Astrocyte (in vitro differentiated cells and primary cell): ENCODE measurements at regions not wholly inside any gene's neighbourhood (a gene's known extent, or its start where the extent isn't known, plus 50 kb on each side); places are given as distances from the start of the nearest gene placed in this dataset.

Experiments
- DNase-seq: peaks from one replicate; pipeline ENCODE4 v3.0.0-alpha.2; 2010; ENCODE audit warnings: low read depth
- FAIRE-seq: peaks from 2 replicates; lab custom pipeline; 2011; peaks lifted over from hg19 to GRCh38; lab: Jason Lieb, UNC
- H2AFZ ChIP-seq: 2 replicates; pipeline ENCODE4 v1.6.0; 2012; ENCODE audit warnings: low read depth, low read length, inconsistent platforms
- H3K27ac ChIP-seq: 2 replicates; pipeline ENCODE4 v1.5.1; 2011; ENCODE audit warnings: low read depth, low read length, inconsistent platforms
- H3K27me3 ChIP-seq: 2 replicates; pipeline ENCODE4 v1.6.0; 2011; ENCODE audit warnings: low read length, inconsistent platforms; ENCODE audit not compliant: insufficient read depth
- H3K36me3 ChIP-seq: 2 replicates; pipeline ENCODE4 v1.5.1; 2011; ENCODE audit warnings: low read length, inconsistent platforms; ENCODE audit not compliant: insufficient read depth
- H3K4me1 ChIP-seq: 2 replicates; pipeline ENCODE4 v1.5.1; 2011; ENCODE audit warnings: low read length, inconsistent platforms; ENCODE audit not compliant: insufficient read depth
- H3K4me2 ChIP-seq: 2 replicates; pipeline ENCODE4 v1.6.0; 2012; ENCODE audit warnings: low read length, inconsistent platforms
- H3K4me3 ChIP-seq: 2 replicates; pipeline ENCODE4 v1.5.1; 2011; ENCODE audit warnings: low read depth, mild to moderate bottlenecking, low read length, inconsistent platforms; ENCODE audit not compliant: insufficient read depth
- H3K79me2 ChIP-seq: 2 replicates; pipeline ENCODE4 v1.6.0; 2012; ENCODE audit warnings: mild to moderate bottlenecking, low read length, inconsistent platforms; ENCODE audit not compliant: insufficient read depth
- H3K9ac ChIP-seq: 2 replicates; pipeline ENCODE4 v1.6.0; 2012; ENCODE audit warnings: mild to moderate bottlenecking, low read length, inconsistent platforms
- H3K9me3 ChIP-seq: 2 replicates; pipeline ENCODE4 v1.5.1; 2012; ENCODE audit warnings: low read depth, mild to moderate bottlenecking, low read length, inconsistent platforms; ENCODE audit not compliant: insufficient read depth
- H4K20me1 ChIP-seq: 2 replicates; pipeline ENCODE4 v1.6.0; 2012; ENCODE audit warnings: low read length, inconsistent platforms; ENCODE audit not compliant: insufficient read depth
- H3K27ac Mint-ChIP-seq: one replicate; pipeline ENCODE4 v1.8.0; 2021; ENCODE audit warnings: mild to moderate bottlenecking, mixed read lengths; ENCODE audit not compliant: unreplicated experiment
- H3K27me3 Mint-ChIP-seq: one replicate; pipeline ENCODE4 v1.8.0; 2021; ENCODE audit warnings: low read depth, mixed read lengths; ENCODE audit not compliant: unreplicated experiment
- H3K36me3 Mint-ChIP-seq: one replicate; pipeline ENCODE4 v1.8.0; 2021; ENCODE audit warnings: low read depth, mixed read lengths; ENCODE audit not compliant: unreplicated experiment
- H3K4me1 Mint-ChIP-seq: one replicate; pipeline ENCODE4 v1.8.0; 2021; ENCODE audit warnings: low read depth, mixed read lengths; ENCODE audit not compliant: unreplicated experiment
- H3K4me3 Mint-ChIP-seq: one replicate; pipeline ENCODE4 v1.8.0; 2021; ENCODE audit warnings: mild to moderate bottlenecking, moderate library complexity, mixed read lengths; ENCODE audit not compliant: unreplicated experiment
- H3K9me3 Mint-ChIP-seq: one replicate; pipeline ENCODE4 v1.8.0; 2021; ENCODE audit warnings: mild to moderate bottlenecking, mixed read lengths; ENCODE audit not compliant: unreplicated experiment
- EZH2 ChIP-seq: IDR thresholded peaks from 2 replicates; pipeline ENCODE4 v1.6.1; 2012; ENCODE audit warnings: mild to moderate bottlenecking, low read length, inconsistent platforms; ENCODE audit not compliant: insufficient read depth
- TF ChIP-seq, protein P1 (sequence below): IDR thresholded peaks from 2 replicates; pipeline ENCODE4 v1.5.1; 2011; ENCODE audit warnings: low read depth, mild to moderate bottlenecking, inconsistent platforms, low read length, moderate library complexity; ENCODE audit not compliant: insufficient read depth

DNA sequence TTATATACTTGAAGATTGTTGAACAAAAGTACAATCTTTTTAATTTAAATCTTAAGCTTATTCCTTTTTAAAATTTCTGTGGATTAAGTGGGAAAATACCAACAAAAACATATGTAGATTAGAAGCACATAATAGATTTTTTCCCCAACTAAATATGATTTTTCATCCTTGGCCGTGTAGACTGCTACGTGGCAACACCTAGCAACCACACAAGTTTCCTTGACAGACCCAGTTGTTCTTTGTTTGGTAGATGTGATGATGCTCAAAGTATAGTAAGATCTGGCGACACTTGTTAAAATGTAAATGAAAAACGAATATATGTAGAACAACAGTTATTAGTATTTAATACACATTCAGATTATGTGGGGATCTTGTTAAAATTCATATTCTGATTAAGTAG, 271.0 kb upstream of the ROBO2 start:
- H3K27ac ChIP-seq = no peak overlapping the region
- no peak for FAIRE-seq

DNA sequence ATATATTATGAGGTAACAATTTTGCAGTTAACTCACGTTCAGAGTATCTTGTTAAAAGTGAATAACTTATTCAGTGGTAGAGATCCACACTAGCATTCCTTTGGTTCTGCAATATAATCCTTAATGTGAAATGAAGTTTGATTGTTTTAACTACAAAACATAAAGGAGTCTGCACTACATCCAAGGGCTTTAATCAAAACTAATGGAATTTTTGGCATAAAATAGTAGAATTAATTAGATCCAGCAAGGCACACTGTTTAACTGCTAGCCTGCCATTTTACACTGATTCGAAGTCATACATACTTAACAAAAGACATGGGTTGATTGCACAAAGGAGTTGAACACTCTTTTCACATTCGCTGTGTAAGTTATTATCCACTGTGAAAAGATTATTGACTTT, 263.0 kb upstream of the ROBO2 start:
- no peaks in the 10 kb centered on the region for H3K36me3 Mint-ChIP-seq
- no peaks in the 10 kb centered on the region for H3K27me3 Mint-ChIP-seq
- no peak overlapping the region for H3K27ac ChIP-seq
- H3K4me1 Mint-ChIP-seq = no peaks in the 10 kb centered on the region
- TF ChIP-seq, protein P1, sequence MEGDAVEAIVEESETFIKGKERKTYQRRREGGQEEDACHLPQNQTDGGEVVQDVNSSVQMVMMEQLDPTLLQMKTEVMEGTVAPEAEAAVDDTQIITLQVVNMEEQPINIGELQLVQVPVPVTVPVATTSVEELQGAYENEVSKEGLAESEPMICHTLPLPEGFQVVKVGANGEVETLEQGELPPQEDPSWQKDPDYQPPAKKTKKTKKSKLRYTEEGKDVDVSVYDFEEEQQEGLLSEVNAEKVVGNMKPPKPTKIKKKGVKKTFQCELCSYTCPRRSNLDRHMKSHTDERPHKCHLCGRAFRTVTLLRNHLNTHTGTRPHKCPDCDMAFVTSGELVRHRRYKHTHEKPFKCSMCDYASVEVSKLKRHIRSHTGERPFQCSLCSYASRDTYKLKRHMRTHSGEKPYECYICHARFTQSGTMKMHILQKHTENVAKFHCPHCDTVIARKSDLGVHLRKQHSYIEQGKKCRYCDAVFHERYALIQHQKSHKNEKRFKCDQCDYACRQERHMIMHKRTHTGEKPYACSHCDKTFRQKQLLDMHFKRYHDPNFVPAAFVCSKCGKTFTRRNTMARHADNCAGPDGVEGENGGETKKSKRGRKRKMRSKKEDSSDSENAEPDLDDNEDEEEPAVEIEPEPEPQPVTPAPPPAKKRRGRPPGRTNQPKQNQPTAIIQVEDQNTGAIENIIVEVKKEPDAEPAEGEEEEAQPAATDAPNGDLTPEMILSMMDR = no peak
- TF ChIP-seq EZH2 = no peak
- no peaks in the 10 kb centered on the region for H3K9me3 ChIP-seq
- H3K27ac Mint-ChIP-seq = no peak overlapping the region
- no peak overlapping the region for H3K4me3 Mint-ChIP-seq
- H3K4me1 ChIP-seq = no peaks in the 10 kb centered on the region
- H3K9ac ChIP-seq = no peak overlapping the region
- no peak overlapping the region for H3K4me2 ChIP-seq
- no peaks in the 10 kb centered on the region for H3K9me3 Mint-ChIP-seq
- no peaks in the 10 kb centered on the region for H3K36me3 ChIP-seq
- no peak overlapping the region for H3K4me3 ChIP-seq
- DNase-seq (no peak), FAIRE-seq (no peak)
- no peaks in the 10 kb centered on the region for H3K79me2 ChIP-seq
- no peak overlapping the region for H2AFZ ChIP-seq
- no peaks in the 10 kb centered on the region for H4K20me1 ChIP-seq
- no peaks in the 10 kb centered on the region for H3K27me3 ChIP-seq

More for the DNA sequence above, 271.0 kb upstream of the ROBO2 start:
- no peak overlapping the region for H3K9ac ChIP-seq
- DNase-seq = no peak
- Mint-ChIP-seq H3K27me3 (no peaks in the 10 kb centered on the region), H3K9me3 (no peaks in the 10 kb centered on the region), H3K36me3 (no peaks in the 10 kb centered on the region), H3K4me3 (no peak overlapping the region), H3K27ac (no peak overlapping the region), H3K4me1 (peaks cover 3% of the 10 kb centered on the region)
- H3K9me3 ChIP-seq = no peaks in the 10 kb centered on the region
- H3K4me3 ChIP-seq = no peak overlapping the region
- no peak overlapping the region for H2AFZ ChIP-seq
- H3K79me2 ChIP-seq = no peaks in the 10 kb centered on the region
- no peaks in the 10 kb centered on the region for H3K36me3 ChIP-seq
- H3K27me3 ChIP-seq = no peaks in the 10 kb centered on the region
- no peak for TF ChIP-seq EZH2
- TF ChIP-seq, protein P1 = no peak
- H3K4me1 ChIP-seq = no peaks in the 10 kb centered on the region
- no peaks in the 10 kb centered on the region for H4K20me1 ChIP-seq
- H3K4me2 ChIP-seq = no peak overlapping the region

DNA sequence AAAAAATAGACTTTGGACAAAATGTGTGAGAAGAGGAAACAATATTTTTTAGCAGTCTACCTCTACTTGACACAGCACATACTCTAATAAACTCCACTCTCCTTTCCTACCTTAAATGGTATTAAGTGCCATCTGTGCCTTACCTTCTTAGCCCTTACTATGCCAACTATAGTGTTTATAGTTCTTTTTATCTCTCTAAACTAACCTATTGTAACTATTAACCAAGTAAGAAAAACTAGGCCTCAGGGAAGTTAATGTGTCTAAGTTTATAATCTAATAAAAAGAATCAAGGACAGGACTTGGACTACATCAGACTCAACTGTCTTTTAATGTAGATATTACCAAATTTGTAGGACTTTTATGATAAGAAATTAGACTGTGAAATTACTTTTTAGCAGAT, 251.7 kb upstream of the ROBO2 start:
- no peak overlapping the region for H3K4me3 ChIP-seq
- Mint-ChIP-seq H3K4me3 (no peak overlapping the region), H3K4me1 (no peaks in the 10 kb centered on the region), H3K27ac (no peak overlapping the region), H3K36me3 (no peaks in the 10 kb centered on the region), H3K27me3 (no peaks in the 10 kb centered on the region), H3K9me3 (no peaks in the 10 kb centered on the region)
- no peak for TF ChIP-seq EZH2
- TF ChIP-seq, protein P1 = no peak
- no peaks in the 10 kb centered on the region for H3K4me1 ChIP-seq
- FAIRE-seq (no peak), DNase-seq (no peak)
- no peaks in the 10 kb centered on the region for H3K9me3 ChIP-seq
- no peak overlapping the region for H3K27ac ChIP-seq
- no peaks in the 10 kb centered on the region for H4K20me1 ChIP-seq
- no peaks in the 10 kb centered on the region for H3K27me3 ChIP-seq
- no peaks in the 10 kb centered on the region for H3K79me2 ChIP-seq
- no peaks in the 10 kb centered on the region for H3K36me3 ChIP-seq
- no peak overlapping the region for H3K4me2 ChIP-seq
- H2AFZ ChIP-seq = no peak overlapping the region
- no peak overlapping the region for H3K9ac ChIP-seq
